Erythroblast (primary cell): ENCODE measurements at regions not wholly inside any gene's neighbourhood (a gene's known extent, or its start where the extent isn't known, plus 50 kb on each side); places are given as distances from the start of the nearest gene placed in this dataset.

ENCODE experiments used
- GATA1 ChIP-seq: IDR thresholded peaks from 2 replicates; pipeline ENCODE4 v1.6.1; 2011; ENCODE audit warnings: low read depth, mild to moderate bottlenecking, control low read depth, low read length, moderate library complexity
- POLR2A ChIP-seq: IDR thresholded peaks from 2 replicates; pipeline ENCODE4 v1.6.1; 2011; ENCODE audit warnings: mild to moderate bottlenecking, low read length

- TF ChIP-seq POLR2A: no peak
- TF ChIP-seq GATA1: no peak
Measured at GRCh38 chr15:39025321-39025720, 460.7 kb upstream of the RASGRP1 start.
